Calu3 (cell line): ENCODE measurements at regions not wholly inside any gene's neighbourhood (a gene's known extent, or its start where the extent isn't known, plus 50 kb on each side); places are given as distances from the start of the nearest gene placed in this dataset.

Experiments used
- BruUV-seq: library from RNA; stranded (reverse); fragments of 400-500 nt; replicated peaks from 2 replicates; lab custom pipeline; 2021; lab: Mats Ljungman, UMichigan
- CTCF ChIA-PET: fragments of 300-600 bp; sonication (Branson Sonifier 250); formaldehyde crosslinking; loops from one replicate; lab custom pipeline; 2022; ENCODE audit warnings: antibody characterized with exemption; lab: Charles Lee
- DNase-seq: peaks from one replicate; pipeline ENCODE4 v3.0.0; 2022
- H3K27ac Mint-ChIP-seq: one replicate; pipeline ENCODE4 v1.8.0; 2022; ENCODE audit warnings: mixed read lengths; ENCODE audit not compliant: unreplicated experiment
- H3K27me3 Mint-ChIP-seq: one replicate; pipeline ENCODE4 v1.8.0; 2022; ENCODE audit warnings: mixed read lengths; ENCODE audit not compliant: unreplicated experiment
- H3K36me3 Mint-ChIP-seq: one replicate; pipeline ENCODE4 v1.8.0; 2022; ENCODE audit warnings: mild to moderate bottlenecking, moderate library complexity, mixed read lengths; ENCODE audit not compliant: insufficient read depth, unreplicated experiment
- H3K4me1 Mint-ChIP-seq: one replicate; pipeline ENCODE4 v1.8.0; 2022; ENCODE audit warnings: mild to moderate bottlenecking, low read depth, mixed read lengths; ENCODE audit not compliant: unreplicated experiment
- H3K4me3 Mint-ChIP-seq: one replicate; pipeline ENCODE4 v1.8.0; 2022; ENCODE audit warnings: mild to moderate bottlenecking, low read depth, moderate library complexity, mixed read lengths; ENCODE audit not compliant: unreplicated experiment
- H3K9me3 Mint-ChIP-seq: one replicate; pipeline ENCODE4 v1.8.0; 2022; ENCODE audit warnings: low read depth, mixed read lengths; ENCODE audit not compliant: unreplicated experiment
- CTCF ChIP-seq: fragments of 200-600 bp; IDR thresholded peaks from one replicate; pipeline ENCODE4 v1.8.0; 2022; ENCODE audit warnings: antibody characterized with exemption; ENCODE audit not compliant: unreplicated experiment
- intact Hi-C: fragments of 100-400 bp; cut with micrococcal nuclease; formaldehyde crosslinking; loops from one replicate; pipeline ENCODE4 v1.10.0; 2022; ENCODE audit not compliant: unreplicated experiment

GRCh38 chr12:107929436-107929835 is 154.9 kb downstream of the ASCL4 start:
- peaks cover 58% of the 10 kb centered on the region for H3K27me3 Mint-ChIP-seq
- intact Hi-C loops, result no loop called here
- DNase-seq, result no peak
- H3K4me3 Mint-ChIP-seq, result no peak overlapping the region
- no peaks in the 10 kb centered on the region for H3K4me1 Mint-ChIP-seq
- no peaks in the 10 kb centered on the region for H3K36me3 Mint-ChIP-seq
- H3K9me3 Mint-ChIP-seq, result no peaks in the 10 kb centered on the region
- no peak overlapping the region for H3K27ac Mint-ChIP-seq
- no peak for TF ChIP-seq CTCF
- BruUV-seq, result no TSS peak
- CTCF ChIA-PET, result no interaction called here

DNA sequence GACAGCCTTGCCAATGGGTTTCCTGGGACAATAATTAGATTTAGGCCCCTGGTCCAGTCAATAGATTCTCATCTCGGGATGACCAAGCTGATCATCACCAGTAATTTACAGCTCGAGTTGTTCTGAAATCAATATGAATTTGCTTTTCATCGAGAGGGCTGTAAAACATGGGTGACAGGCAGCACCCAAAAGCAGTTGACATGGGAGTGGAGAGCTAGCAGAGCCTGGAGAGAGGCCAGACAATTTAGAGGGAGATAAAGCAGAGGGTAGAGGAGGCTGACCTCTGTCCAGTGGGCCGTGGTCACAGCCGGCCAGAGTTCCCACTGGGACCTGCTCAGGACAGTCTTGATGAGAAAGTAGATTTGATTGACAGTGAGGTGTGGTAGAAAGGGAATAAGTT is 157.3 kb downstream of the ASCL4 start:
- Mint-ChIP-seq H3K27me3 (peaks cover 75% of the 10 kb centered on the region), H3K4me1 (no peaks in the 10 kb centered on the region), H3K36me3 (no peaks in the 10 kb centered on the region), H3K9me3 (no peaks in the 10 kb centered on the region), H3K27ac (no peak overlapping the region), H3K4me3 (no peak overlapping the region)
- no peak for TF ChIP-seq CTCF
- intact Hi-C loops, result no loop called here
- BruUV-seq, result no TSS peak
- CTCF ChIA-PET, result no interaction called here
- no peak for DNase-seq

- no peak for DNase-seq
- TF ChIP-seq CTCF, result no peak
- BruUV-seq, result no TSS peak
- CTCF ChIA-PET, result interaction anchor here (1.6 kb wide), 1 partner anchor 20 kb away, joined by 3 read pairs; no protein-coding TSS in a partner anchor
- peaks cover 23% of the 10 kb centered on the region for H3K27me3 Mint-ChIP-seq
- no peak overlapping the region for H3K27ac Mint-ChIP-seq
- intact Hi-C loops, result no loop called here
- no peaks in the 10 kb centered on the region for H3K36me3 Mint-ChIP-seq
- no peak overlapping the region for H3K4me3 Mint-ChIP-seq
- H3K4me1 Mint-ChIP-seq, result no peaks in the 10 kb centered on the region
- H3K9me3 Mint-ChIP-seq, result no peaks in the 10 kb centered on the region
Observed at GRCh38 chr12:107938446-107938845, 163.9 kb downstream of the ASCL4 start.

GRCh38 chr12:107948391-107948945 is 174.0 kb downstream of the ASCL4 start:
- intact Hi-C loops, result no loop called here
- CTCF ChIA-PET, result no interaction called here
- H3K27me3 Mint-ChIP-seq, result peaks cover 14% of the 10 kb centered on the region
- H3K4me3 Mint-ChIP-seq, result no peak overlapping the region
- no peaks in the 10 kb centered on the region for H3K4me1 Mint-ChIP-seq
- no peaks in the 10 kb centered on the region for H3K9me3 Mint-ChIP-seq
- H3K27ac Mint-ChIP-seq, result no peak overlapping the region
- no peak for TF ChIP-seq CTCF
- no peaks in the 10 kb centered on the region for H3K36me3 Mint-ChIP-seq
- no peak for DNase-seq
- BruUV-seq, result no TSS peak
